OCI-LY7 (cell line): ENCODE measurements at regions not wholly inside any gene's neighbourhood (a gene's known extent, or its start where the extent isn't known, plus 50 kb on each side); places are given as distances from the start of the nearest gene placed in this dataset.

Experiments
- EZH2phosphoT487 ChIP-seq: fragments of 200-600 bp; sonication (generic); IDR thresholded peaks from 2 replicates; pipeline ENCODE4 v1.6.1; 2018; ENCODE audit warnings: low read depth, borderline replicate concordance, mild to moderate bottlenecking, mixed run types, antibody characterized with exemption, low read length, moderate library complexity, mixed read lengths
- TF ChIP-seq, protein P1 (sequence below): fragments of 200-600 bp; sonication (generic); conservative IDR thresholded peaks from 2 replicates; pipeline ENCODE4 v1.5.1; 2014; ENCODE audit warnings: mild to moderate bottlenecking, antibody characterized with exemption, low read length, moderate library complexity, mixed read lengths

- TF ChIP-seq, protein P1, sequence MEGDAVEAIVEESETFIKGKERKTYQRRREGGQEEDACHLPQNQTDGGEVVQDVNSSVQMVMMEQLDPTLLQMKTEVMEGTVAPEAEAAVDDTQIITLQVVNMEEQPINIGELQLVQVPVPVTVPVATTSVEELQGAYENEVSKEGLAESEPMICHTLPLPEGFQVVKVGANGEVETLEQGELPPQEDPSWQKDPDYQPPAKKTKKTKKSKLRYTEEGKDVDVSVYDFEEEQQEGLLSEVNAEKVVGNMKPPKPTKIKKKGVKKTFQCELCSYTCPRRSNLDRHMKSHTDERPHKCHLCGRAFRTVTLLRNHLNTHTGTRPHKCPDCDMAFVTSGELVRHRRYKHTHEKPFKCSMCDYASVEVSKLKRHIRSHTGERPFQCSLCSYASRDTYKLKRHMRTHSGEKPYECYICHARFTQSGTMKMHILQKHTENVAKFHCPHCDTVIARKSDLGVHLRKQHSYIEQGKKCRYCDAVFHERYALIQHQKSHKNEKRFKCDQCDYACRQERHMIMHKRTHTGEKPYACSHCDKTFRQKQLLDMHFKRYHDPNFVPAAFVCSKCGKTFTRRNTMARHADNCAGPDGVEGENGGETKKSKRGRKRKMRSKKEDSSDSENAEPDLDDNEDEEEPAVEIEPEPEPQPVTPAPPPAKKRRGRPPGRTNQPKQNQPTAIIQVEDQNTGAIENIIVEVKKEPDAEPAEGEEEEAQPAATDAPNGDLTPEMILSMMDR: no peak
- no peak for TF ChIP-seq EZH2phosphoT487
These were observed 61.5 kb downstream of the PRDM13 start for GRCh38 chr6:99668036-99668705.
